ENCODE measurements at regions not wholly inside any gene's neighbourhood (a gene's known extent, or its start where the extent isn't known, plus 50 kb on each side); places are given as distances from the start of the nearest gene placed in this dataset.

DNA sequence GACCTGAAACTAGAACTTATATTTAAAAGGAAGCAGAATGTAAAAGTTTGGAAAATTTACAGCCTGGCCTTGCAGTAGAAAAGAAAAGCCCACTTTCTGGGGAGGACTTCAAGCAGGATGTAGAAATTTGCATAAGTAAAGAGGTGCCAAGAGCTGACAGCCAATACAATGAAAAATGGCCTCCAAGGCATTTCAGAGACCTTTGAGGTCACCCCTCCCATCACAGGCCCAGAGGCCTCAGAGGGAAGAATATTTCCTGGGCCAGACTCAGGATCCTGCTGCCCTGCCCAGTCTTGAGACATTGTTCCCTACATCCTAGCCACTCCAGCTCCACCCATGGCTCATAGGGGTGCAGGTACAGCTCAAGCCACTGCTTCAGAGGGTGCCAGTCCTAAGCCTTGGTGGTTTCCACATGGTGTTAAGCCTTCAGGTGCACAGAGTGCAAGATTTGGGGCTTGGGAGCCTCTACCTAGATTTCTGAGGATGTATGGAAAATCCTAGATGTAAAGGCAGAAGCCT, 518.9 kb upstream of the INTU start:
- H3K27me3 ChIP-seq = no peaks in the 10 kb centered on the region
- H3K36me3 ChIP-seq = no peaks in the 10 kb centered on the region
- H3K4me1 ChIP-seq = no peaks in the 10 kb centered on the region
- peaks cover 19% of the 10 kb centered on the region for H3K9me3 ChIP-seq
- no peak overlapping the region for H3K27ac ChIP-seq
- H3K4me3 ChIP-seq = no peak overlapping the region
- TF ChIP-seq POLR2AphosphoS5 (IDR thresholded peaks at IDR 0.05) (no peak), EP300 (IDR thresholded peaks at IDR 0.05) (no peak), POLR2A (IDR thresholded peaks at IDR 0.05) (no peak)
- TF ChIP-seq, protein P1, sequence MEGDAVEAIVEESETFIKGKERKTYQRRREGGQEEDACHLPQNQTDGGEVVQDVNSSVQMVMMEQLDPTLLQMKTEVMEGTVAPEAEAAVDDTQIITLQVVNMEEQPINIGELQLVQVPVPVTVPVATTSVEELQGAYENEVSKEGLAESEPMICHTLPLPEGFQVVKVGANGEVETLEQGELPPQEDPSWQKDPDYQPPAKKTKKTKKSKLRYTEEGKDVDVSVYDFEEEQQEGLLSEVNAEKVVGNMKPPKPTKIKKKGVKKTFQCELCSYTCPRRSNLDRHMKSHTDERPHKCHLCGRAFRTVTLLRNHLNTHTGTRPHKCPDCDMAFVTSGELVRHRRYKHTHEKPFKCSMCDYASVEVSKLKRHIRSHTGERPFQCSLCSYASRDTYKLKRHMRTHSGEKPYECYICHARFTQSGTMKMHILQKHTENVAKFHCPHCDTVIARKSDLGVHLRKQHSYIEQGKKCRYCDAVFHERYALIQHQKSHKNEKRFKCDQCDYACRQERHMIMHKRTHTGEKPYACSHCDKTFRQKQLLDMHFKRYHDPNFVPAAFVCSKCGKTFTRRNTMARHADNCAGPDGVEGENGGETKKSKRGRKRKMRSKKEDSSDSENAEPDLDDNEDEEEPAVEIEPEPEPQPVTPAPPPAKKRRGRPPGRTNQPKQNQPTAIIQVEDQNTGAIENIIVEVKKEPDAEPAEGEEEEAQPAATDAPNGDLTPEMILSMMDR (IDR thresholded peaks at IDR 0.05) = no peak
- DNase-seq (ENCODE audit: low spot score in 2 of 2) = no peak

DNA sequence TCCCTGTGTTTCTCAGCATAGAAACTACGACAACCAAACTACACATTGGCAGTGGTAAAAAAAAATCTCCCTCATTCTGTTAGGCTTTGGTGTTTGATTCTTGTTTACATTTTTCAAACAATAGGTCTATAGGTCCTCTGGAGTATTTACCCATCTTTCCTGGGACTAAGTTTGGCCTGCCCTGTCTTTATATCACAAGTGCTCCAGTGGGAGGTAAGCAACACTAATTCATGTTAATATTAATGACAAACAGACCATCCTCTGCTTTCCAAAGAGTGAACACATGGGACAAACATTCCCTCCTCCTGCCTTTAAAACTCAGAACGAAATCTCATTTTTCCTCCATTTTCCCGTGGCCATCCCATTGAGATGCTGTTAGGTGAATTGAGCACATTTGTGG, 514.1 kb upstream of the INTU start:
- H3K27me3 ChIP-seq = no peaks in the 10 kb centered on the region
- no peak overlapping the region for H3K27ac ChIP-seq
- 71% methylated on average over 3 of the region's 3 CpGs for WGBS
- TF ChIP-seq, protein P1 (IDR thresholded peaks at IDR 0.05) = no peak
- no peaks in the 10 kb centered on the region for H3K36me3 ChIP-seq
- H3K4me3 ChIP-seq = no peak overlapping the region
- H3K9me3 ChIP-seq = no peaks in the 10 kb centered on the region
- no peak for DNase-seq (ENCODE audit: low spot score in 2 of 2)
- no peaks in the 10 kb centered on the region for H3K4me1 ChIP-seq

DNA sequence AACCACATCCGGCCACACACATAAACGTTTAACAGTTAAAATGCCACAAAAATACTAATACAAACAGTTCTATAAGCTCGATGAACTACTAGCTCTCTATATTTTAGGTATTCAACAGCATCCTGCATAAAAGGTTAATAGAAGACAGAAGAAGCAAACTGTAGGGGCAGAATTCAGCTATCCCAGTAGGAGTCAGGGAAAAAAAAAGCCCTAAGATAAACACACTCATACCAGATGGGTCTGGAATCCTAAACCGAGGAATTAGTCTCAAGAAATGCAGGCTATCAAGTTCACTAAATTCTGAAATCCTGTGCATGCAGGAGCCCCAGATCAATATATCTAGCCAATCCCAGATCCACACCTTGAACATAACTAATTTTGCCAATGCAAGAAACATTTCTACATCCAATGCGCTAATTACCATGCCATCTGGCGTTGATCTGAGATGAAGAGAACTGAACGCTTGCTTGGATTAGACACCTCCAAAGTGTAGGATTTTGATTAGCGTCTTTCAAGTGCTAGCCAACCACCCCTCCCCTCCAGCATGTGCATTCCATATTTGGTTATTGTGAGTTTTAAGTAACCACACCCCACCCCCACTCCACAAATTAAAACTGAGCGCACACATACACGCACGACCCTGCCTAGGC, 512.2 kb upstream of the INTU start:
- no peak for TF ChIP-seq POLR2A (IDR thresholded peaks at IDR 0.05)
- TF ChIP-seq EP300 (IDR thresholded peaks at IDR 0.05) = no peak
- TF ChIP-seq, protein P1 (IDR thresholded peaks at IDR 0.05) = no peak
- TF ChIP-seq POLR2AphosphoS5 (IDR thresholded peaks at IDR 0.05) = no peak
- Histone ChIP-seq H3K4me1 (no peaks in the 10 kb centered on the region), H3K27ac (no peak overlapping the region), H3K9me3 (no peaks in the 10 kb centered on the region), H3K4me3 (no peak overlapping the region), H3K36me3 (no peaks in the 10 kb centered on the region), H3K27me3 (no peaks in the 10 kb centered on the region)
- WGBS = 82% methylated on average over 11 of the region's 11 CpGs
- no peak for DNase-seq (ENCODE audit: low spot score in 2 of 2)

DNA sequence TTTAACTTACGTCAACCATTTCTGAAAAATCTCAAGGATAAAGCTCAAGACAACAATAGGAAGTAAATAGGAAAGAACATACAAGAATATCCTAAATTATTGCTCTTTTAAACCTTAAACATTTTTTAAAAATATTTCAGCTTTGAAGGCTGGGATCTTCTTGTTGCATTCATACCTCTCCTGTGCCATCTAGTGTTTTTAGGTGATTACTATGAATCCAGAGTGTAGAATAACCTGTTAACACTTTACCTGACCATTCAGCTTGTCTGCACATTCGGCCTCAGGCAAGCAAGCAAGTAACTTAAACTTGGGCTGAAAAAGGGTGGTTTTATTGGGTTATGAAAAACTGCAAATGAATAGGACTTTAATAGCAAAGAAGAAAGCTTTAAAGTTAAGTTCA, 507.8 kb upstream of the INTU start:
- whole genome bisulfite sequencing = 81% methylated on average over 2 of the region's 2 CpGs
- no peak for TF ChIP-seq POLR2A (IDR thresholded peaks at IDR 0.05)

DNA sequence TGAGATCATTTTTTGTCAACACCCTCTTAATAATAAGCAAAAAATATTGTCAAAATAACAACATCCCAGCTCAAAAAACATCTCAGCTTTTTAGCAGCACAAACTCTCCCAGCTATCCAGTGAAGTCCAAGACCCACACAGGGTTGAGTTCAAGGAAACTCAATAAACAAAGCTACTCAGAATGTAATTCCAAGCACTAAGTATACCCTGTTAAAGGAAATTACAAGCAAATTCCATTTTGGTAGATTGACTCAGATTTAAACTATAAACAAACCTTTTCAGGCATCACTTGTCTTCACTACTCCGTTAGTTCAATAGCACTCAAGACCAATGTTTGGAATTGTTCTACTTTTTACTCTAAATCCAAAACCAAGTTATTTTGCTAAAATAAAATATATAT, 506.0 kb upstream of the INTU start:
- no peak overlapping the region for H3K4me3 ChIP-seq
- H3K9me3 ChIP-seq = no peaks in the 10 kb centered on the region
- no peak overlapping the region for H3K27ac ChIP-seq
- 97% methylated on average over 1 of the region's 1 CpG for WGBS
- no peaks in the 10 kb centered on the region for H3K4me1 ChIP-seq
- TF ChIP-seq EP300 (IDR thresholded peaks at IDR 0.05) (no peak), POLR2A (IDR thresholded peaks at IDR 0.05) (no peak), POLR2AphosphoS5 (IDR thresholded peaks at IDR 0.05) (no peak)
- TF ChIP-seq, protein P1 (IDR thresholded peaks at IDR 0.05) = no peak
- H3K36me3 ChIP-seq = no peaks in the 10 kb centered on the region
- H3K27me3 ChIP-seq = no peaks in the 10 kb centered on the region
- no peak for DNase-seq (ENCODE audit: low spot score in 2 of 2)

More for the DNA sequence above, 507.8 kb upstream of the INTU start:
- H3K9me3 ChIP-seq = no peaks in the 10 kb centered on the region
- no peak overlapping the region for H3K27ac ChIP-seq
- H3K4me3 ChIP-seq = no peak overlapping the region
- DNase-seq (ENCODE audit: low spot score in 2 of 2) = no peak
- H3K36me3 ChIP-seq = no peaks in the 10 kb centered on the region
- no peaks in the 10 kb centered on the region for H3K27me3 ChIP-seq
- H3K4me1 ChIP-seq = no peaks in the 10 kb centered on the region

DNA sequence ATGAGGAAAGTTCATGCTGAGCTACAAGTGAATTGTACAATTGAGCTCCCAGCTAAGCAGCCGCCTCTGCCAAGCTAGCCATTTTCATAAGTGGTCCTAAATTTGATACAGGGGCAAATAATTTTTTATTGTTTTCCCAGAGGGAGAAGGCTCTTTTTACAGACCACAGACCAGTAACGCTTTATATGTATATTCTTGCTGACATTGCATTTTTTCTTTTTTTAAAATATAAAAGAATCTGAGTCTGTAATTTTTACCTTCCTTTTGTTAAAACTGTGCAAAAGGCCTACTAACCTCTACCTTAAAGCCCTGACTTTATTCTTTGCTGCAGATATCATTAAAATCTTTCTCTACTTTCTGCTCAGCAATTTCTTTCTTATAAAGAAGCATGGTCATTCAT, 501.2 kb upstream of the INTU start:
- H3K27ac ChIP-seq = no peak overlapping the region
- H3K4me1 ChIP-seq = no peaks in the 10 kb centered on the region
- WGBS = 84% methylated on average over 2 of the region's 2 CpGs
- H3K4me3 ChIP-seq = no peak overlapping the region
- no peak for DNase-seq (ENCODE audit: low spot score in 2 of 2)
- no peaks in the 10 kb centered on the region for H3K27me3 ChIP-seq
- H3K9me3 ChIP-seq = no peaks in the 10 kb centered on the region
- H3K36me3 ChIP-seq = no peaks in the 10 kb centered on the region
- TF ChIP-seq POLR2AphosphoS5 (IDR thresholded peaks at IDR 0.05) (no peak), POLR2A (IDR thresholded peaks at IDR 0.05) (no peak), EP300 (IDR thresholded peaks at IDR 0.05) (no peak)
- TF ChIP-seq, protein P1 (IDR thresholded peaks at IDR 0.05) = no peak

All from suprapubic skin (tissue), 4 donors.